ENCODE measurements at regions not wholly inside any gene's neighbourhood (a gene's known extent, or its start where the extent isn't known, plus 50 kb on each side); places are given as distances from the start of the nearest gene placed in this dataset.
"Not testable (repeated sequence)": the region's sequence is repeated elsewhere in the genome, so short reads cannot be mapped to it uniquely, and the experiment has no call there.

- DNase-seq, result no peak
Measured at GRCh38 chr15:66635817-66636216, 66.2 kb upstream of the SMAD6 start.

DNA sequence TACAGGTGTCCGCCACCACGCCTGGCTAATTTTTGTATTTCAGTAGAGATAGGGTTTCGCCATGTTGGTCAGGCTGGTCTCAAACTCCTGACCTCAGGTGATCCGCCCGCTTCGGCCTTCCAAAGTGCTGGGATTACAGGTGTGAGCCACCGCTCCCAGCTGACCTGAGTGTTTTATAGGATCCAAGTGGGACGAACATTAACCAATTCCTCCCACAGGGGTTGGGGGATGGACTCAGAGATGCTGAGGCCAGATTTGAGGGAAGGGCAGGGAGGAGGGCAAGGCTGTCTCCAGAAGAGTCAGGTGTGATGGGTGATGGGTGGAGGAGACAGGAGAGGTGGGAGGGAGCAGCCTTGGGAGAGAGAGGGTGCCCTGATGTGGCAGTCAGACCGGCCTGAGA, 65.0 kb upstream of the SMAD6 start:
- DNase-seq, result not testable (repeated sequence)

DNA sequence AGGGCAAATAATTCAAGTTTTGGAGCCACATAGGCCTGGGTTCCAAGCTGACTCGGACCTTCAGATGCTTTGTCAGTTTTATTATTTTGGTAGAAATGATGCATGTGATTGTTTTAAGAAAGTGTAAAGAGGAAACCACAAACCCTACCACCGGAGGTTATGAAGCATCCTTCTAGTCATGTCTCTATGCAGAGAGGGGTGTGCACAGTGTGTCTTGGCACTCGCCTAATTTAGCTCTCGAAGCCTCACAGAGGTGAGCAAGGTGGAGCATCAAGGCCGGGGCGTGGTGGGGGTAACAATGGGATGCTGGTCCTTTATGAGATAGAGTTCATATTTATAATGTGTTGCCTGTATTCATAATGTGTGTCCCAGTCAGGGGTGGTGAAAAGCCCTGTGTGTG, 63.7 kb upstream of the SMAD6 start:
- DNase-seq, result no peak

DNA sequence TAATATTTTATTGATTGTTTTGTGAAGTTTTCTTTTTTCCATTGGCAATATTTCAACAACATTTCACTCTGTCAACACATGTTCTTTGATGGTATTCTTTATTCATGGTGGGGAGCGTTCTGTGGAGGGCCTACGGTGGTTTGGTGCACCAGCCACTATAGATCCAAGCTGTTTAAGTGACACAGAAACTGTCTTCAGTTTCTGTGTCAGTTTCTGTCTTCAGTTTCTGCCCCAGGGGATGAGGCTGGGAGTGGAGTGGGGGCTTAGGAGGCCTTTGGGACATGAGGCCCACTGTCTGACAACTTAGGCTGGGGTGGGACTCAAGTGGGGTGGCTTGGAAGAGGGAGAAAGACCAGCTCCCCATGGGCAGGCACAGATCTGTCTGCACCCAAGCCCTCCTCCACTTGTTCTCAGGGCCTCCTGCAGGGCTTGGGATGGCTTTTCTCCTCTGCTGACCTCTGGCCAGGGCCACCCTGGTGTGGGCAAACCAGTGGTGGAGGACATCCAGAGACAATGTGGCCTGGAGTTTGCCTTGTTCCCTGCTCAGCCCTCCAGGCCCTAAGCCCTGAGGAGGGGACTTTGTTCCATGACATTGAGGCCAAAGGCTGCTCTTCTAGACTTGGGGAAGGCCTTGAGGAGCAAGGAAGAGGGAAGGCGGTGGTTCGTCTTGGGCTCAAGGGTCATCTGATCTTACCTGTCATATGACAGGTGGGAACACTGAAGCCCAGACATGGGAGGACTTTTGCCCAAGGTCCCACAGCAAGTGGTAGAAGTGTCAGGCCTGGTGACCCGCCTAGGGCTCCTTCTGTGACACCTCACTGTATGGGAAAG, 60.3 kb upstream of the SMAD6 start:
- DNase-seq, result no peak

- no peak for DNase-seq
Measured at GRCh38 chr15:66642514-66642913, 59.5 kb upstream of the SMAD6 start.

DNA sequence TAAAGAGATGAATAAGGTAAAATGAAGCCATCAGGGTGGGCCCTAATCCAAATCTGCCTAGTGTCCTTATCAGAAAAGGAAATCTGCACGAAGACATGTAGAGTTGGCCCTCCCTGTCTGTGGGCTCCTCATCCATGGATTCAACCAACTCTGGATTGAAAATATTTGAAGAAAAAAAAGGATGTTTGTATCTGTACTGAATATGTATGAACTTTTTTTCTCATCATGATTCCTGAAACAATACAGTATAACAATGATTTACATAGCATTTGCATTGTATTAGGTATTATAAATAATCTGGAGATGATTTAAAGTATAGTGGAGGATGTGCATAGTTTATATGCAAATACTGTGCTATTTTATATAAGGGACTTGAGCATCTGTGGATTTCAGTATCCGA, 59.0 kb upstream of the SMAD6 start:
- DNase-seq, result no peak

- no peak for DNase-seq
Measured at GRCh38 chr15:66644000-66644787, 57.8 kb upstream of the SMAD6 start.

DNA sequence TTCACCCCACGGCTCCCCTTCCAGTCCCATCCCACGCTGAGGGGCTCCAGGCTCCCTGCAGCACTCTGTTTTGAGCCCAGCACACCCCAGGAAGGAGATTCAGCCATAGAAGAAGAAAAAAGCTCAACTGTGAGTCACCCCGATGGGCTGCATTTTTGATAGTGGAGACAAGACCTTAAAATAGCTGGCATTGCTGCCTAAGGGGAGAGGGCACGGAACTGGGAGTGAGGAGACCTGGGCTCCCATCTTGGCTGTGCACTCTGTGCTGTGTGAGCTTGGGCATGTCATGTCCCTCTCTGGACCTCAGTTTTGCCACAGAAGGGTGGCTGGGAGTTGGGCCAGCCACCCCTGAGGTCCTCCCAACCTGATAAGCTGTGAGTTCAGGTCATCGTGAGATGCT, 57.2 kb upstream of the SMAD6 start:
- no peak for DNase-seq

DNA sequence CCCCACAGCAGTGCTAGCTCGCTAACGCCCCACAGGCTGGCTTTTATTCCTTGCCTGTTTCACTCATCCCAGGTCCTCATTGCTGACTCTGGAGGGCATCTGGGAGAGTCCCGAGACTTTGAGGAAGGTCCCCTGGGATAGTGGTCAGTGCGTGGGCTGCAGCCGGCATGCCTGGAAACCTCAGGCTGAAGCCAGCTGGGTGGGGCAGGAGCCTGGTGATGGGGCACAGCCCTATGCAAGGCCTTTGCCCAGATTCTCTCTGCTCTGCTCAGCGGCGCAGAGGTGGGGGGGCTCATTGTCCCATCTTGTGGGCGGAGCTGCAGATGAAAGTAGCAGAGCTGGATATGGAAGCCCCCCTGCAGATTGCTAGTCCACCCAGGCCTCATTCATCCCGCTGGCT, 55.7 kb upstream of the SMAD6 start:
- DNase-seq, result no peak

DNA sequence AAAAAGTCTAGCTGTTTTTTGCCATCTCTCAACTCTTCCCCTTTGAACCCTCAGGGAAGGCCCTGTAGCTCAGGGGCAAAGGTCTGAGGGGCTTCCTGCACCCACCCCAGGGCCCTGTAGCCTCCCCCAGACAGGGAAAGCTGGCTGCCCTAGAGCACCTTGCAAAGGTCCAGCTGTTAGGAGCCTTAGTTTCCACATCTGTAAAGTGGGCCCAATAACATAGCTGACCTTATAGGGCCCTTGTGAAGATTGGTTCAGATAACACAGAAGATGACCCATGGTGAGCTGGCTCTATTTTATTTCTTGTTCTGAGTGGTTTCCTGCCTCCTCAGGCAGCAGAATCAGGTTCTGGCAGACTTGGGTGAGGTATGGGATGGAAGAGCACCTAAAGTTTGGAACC, 55.2 kb upstream of the SMAD6 start:
- no peak for DNase-seq

DNA sequence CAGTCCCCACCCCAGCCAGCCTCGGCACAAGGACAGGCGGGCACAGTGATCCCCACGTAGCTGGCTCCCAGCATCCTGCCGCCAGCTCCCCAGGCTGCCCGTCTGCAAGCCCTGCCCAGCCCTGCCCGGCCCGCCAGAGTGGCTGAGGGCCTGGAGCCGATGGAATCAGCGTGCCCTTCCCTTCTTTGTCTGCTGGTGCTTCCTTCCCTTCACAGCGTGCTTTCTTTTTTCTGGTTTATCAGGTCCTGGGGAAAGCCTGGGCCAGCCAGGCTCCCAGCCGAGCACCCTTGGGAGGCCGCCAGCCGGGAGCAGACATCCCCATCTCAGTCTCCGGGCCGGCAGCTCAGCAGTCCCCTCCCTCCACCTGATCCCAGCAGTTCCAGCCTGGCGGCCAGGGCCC, 54.7 kb upstream of the SMAD6 start:
- DNase-seq, result no peak

DNA sequence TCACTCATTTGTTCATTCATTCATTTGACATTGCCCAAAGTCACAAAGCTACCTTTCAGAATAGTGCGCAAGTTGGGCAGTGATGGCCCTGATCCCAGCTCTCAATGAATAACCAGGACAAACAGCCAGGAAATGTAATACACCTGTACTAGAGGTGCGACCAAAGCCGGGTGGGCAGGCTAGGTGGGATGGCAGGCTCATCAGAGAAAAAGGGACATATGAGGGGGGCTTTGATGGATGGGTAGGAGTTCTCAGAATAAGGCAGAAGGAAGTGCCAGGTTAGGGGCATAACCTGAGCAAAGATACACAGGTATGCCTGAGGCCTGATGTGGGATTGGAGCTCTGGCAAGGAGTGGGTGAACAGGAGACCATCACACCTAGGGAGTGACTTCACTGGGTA, 53.4 kb upstream of the SMAD6 start:
- no peak for DNase-seq

- DNase-seq, result no peak
Measured at GRCh38 chr15:66649235-66649984, 52.6 kb upstream of the SMAD6 start.

GRCh38 chr15:66650433-66650832, 51.6 kb upstream of the SMAD6 start:
- no peak for DNase-seq

DNA sequence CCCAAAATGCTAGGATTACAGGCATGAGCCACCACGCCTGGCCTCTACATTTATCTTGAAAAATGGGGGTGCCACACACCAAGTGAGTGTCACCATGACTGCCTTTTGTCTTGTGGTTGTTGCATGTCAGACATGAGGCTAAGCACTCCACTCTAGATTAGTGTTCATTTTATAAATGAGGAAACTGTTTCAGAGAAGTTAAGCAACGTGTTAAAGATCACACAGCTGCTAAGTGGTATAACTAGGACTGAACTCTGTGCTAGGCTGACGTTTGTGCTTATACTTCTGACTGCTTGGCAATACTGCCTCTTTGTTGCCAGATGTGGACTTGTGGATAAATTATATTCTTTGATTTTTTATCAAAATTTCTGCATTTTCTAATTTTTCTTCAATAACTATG, 50.8 kb upstream of the SMAD6 start:
- DNase-seq, result no peak

DNA sequence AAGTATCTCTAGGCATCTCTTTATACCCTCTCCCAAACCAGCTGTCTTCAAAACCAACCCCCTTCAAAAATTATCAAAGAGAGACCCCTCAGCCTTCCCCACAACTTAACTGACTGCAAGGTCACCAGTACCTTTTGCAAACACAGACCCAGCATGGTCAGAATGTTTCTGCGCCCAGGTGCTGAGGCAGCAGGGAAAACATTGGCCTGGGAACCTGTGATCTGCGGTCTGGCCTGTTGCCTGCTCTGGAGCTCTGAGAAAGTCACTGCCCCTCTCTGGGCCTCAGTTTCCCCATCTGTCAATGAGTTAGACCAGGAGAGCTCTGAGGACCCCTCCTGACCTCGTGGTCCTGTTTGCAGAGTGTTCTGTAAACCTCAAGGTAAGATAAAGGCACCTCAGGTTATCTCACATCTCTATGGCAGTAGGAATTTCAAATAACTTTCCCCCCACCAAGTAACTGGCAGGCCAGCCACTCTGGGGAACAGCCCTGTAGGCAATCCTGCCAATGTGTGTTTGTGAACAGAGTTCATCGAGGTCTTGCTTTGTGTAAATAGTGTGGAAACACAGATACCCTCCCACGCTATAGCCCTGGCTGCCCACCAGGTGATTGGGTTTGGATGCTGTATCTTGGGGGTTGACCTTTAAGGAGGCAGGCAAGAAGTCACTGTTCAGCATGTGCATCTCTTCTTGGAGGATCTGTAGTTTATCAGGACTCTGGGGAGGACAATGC, 50.0 kb upstream of the SMAD6 start:
- no peak for DNase-seq
